OCI-LY1 (cell line): ENCODE measurements at regions not wholly inside any gene's neighbourhood (a gene's known extent, or its start where the extent isn't known, plus 50 kb on each side); places are given as distances from the start of the nearest gene placed in this dataset.

ENCODE experiments used
- H2AFZ ChIP-seq: fragments of 200-600 bp; sonication (generic), shearing (Covaris generic); 2 replicates; pipeline ENCODE4 v1.6.0; 2014; ENCODE audit warnings: antibody characterized with exemption, mild to moderate bottlenecking, low read length
- H3F3A ChIP-seq: fragments of 200-600 bp; sonication (generic), shearing (Covaris generic); 2 replicates; pipeline ENCODE4 v1.6.0; 2014; ENCODE audit warnings: mild to moderate bottlenecking, antibody characterized with exemption, low read length, moderate library complexity; ENCODE audit not compliant: insufficient read depth
- H3K27ac ChIP-seq: fragments of 200-600 bp; sonication (generic); 2 replicates; pipeline ENCODE4 v1.5.1; 2014; ENCODE audit warnings: low read length, mixed run types, mild to moderate bottlenecking, low read depth; ENCODE audit not compliant: poor library complexity, severe bottlenecking
- H3K27me3 ChIP-seq: fragments of 200-600 bp; sonication (generic); 2 replicates; pipeline ENCODE4 v1.6.0; 2014; ENCODE audit warnings: antibody characterized with exemption, mild to moderate bottlenecking, low read length, moderate library complexity; ENCODE audit not compliant: insufficient read depth
- H3K36me3 ChIP-seq: fragments of 200-600 bp; sonication (generic); 2 replicates; pipeline ENCODE4 v1.6.1; 2014; ENCODE audit warnings: mild to moderate bottlenecking, antibody characterized with exemption, low read length, moderate library complexity, mixed read lengths; ENCODE audit not compliant: insufficient read depth
- H3K4me1 ChIP-seq: fragments of 200-600 bp; sonication (generic); 2 replicates; pipeline ENCODE4 v1.5.1; 2014; ENCODE audit warnings: mild to moderate bottlenecking, low read length, moderate library complexity; ENCODE audit not compliant: insufficient read depth, severe bottlenecking
- H3K4me2 ChIP-seq: fragments of 200-600 bp; sonication (generic), shearing (Covaris generic); 2 replicates; pipeline ENCODE4 v1.6.1; 2014; ENCODE audit warnings: low read length
- H3K4me3 ChIP-seq: fragments of 200-600 bp; sonication (generic); 2 replicates; pipeline ENCODE4 v1.5.1; 2014; ENCODE audit warnings: low read length, low read depth, mild to moderate bottlenecking, mixed read lengths; ENCODE audit not compliant: poor library complexity, severe bottlenecking
- H3K79me2 ChIP-seq: fragments of 200-600 bp; shearing (Covaris generic); 2 replicates; pipeline ENCODE4 v1.6.1; 2016; ENCODE audit warnings: mixed run types, low read length, mixed read lengths; ENCODE audit not compliant: insufficient read depth
- H3K9ac ChIP-seq: fragments of 200-600 bp; sonication (generic), shearing (Covaris generic); 2 replicates; pipeline ENCODE4 v1.6.1; 2014; ENCODE audit warnings: mild to moderate bottlenecking, low read length, mixed read lengths
- H3K9me2 ChIP-seq: fragments of 200-600 bp; sonication (generic), shearing (Covaris generic); 2 replicates; pipeline ENCODE4 v1.6.1; 2014; ENCODE audit warnings: low read depth, mild to moderate bottlenecking, low read length, mixed read lengths
- H3K9me3 ChIP-seq: fragments of 200-600 bp; shearing (Covaris generic); 2 replicates; pipeline ENCODE4 v1.6.1; 2014; ENCODE audit warnings: low read length, mixed read lengths
- H4K20me1 ChIP-seq: fragments of 200-600 bp; sonication (generic), shearing (Covaris generic); 2 replicates; pipeline ENCODE4 v1.6.0; 2016; ENCODE audit warnings: mild to moderate bottlenecking, low read length; ENCODE audit not compliant: insufficient read depth
- EZH2 ChIP-seq: fragments of 200-600 bp; sonication (generic), shearing (Covaris generic); IDR thresholded peaks from 2 replicates; pipeline ENCODE4 v1.8.0; 2017; ENCODE audit warnings: borderline replicate concordance, mixed run types, mild to moderate bottlenecking, antibody characterized with exemption, low read length, moderate library complexity, mixed read lengths
- TF ChIP-seq, protein P1 (sequence below): fragments of 200-600 bp; sonication (generic), shearing (Covaris generic); IDR thresholded peaks from 2 replicates; pipeline ENCODE4 v1.5.1; 2017; ENCODE audit warnings: mild to moderate bottlenecking, antibody characterized with exemption, low read length, moderate library complexity, mixed read lengths

DNA sequence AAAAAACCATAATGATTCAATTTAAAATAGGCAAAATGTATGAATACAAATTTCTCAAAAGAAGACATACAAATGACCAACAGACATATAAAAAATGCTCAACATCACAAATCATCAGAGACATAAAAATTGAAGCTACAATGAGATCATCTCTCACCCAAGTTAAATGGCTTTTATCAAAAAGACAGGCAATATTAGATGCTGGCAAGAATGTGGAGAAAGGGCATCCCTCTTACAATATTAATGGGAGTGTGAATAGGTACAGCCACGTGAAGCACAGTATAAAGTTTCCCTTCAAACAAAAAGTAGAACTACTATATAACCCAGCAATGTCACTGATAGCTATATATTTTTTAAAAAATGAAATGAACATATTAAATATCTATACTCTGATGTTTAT is 1481.7 kb downstream of the AMY1C start:
- no peak overlapping the region for H3K27ac ChIP-seq
- no peak overlapping the region for H3K4me2 ChIP-seq
- H4K20me1 ChIP-seq, result no peaks in the 10 kb centered on the region
- H3K27me3 ChIP-seq, result no peaks in the 10 kb centered on the region
- no peak overlapping the region for H3K9ac ChIP-seq
- no peak overlapping the region for H2AFZ ChIP-seq
- TF ChIP-seq EZH2, result no peak
- TF ChIP-seq, protein P1, sequence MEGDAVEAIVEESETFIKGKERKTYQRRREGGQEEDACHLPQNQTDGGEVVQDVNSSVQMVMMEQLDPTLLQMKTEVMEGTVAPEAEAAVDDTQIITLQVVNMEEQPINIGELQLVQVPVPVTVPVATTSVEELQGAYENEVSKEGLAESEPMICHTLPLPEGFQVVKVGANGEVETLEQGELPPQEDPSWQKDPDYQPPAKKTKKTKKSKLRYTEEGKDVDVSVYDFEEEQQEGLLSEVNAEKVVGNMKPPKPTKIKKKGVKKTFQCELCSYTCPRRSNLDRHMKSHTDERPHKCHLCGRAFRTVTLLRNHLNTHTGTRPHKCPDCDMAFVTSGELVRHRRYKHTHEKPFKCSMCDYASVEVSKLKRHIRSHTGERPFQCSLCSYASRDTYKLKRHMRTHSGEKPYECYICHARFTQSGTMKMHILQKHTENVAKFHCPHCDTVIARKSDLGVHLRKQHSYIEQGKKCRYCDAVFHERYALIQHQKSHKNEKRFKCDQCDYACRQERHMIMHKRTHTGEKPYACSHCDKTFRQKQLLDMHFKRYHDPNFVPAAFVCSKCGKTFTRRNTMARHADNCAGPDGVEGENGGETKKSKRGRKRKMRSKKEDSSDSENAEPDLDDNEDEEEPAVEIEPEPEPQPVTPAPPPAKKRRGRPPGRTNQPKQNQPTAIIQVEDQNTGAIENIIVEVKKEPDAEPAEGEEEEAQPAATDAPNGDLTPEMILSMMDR, result no peak
- no peaks in the 10 kb centered on the region for H3K9me3 ChIP-seq
- H3K9me2 ChIP-seq, result no peaks in the 10 kb centered on the region
- no peak overlapping the region for H3K4me3 ChIP-seq
- H3F3A ChIP-seq, result no peaks in the 10 kb centered on the region
- no peaks in the 10 kb centered on the region for H3K79me2 ChIP-seq
- no peaks in the 10 kb centered on the region for H3K36me3 ChIP-seq
- no peaks in the 10 kb centered on the region for H3K4me1 ChIP-seq

DNA sequence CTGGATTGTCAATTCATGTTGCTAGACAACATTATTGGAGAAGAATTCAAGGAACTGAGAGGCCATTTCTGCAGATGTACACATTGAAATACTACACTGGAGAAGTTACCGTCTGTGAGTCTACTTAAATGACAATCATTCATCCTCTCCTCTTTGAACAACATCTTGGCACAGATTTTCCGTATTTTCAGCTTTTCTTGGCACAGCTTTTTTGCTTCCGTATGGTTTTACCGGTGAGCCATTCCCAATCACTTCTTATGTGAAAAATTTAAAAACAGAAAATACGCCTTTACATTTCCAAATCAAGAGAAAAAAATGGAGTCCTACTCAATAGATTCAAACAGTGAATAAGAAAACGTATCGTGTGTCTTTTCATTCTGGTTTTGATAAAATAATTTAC is 1493.7 kb downstream of the AMY1C start:
- TF ChIP-seq EZH2, result no peak
- TF ChIP-seq, protein P1, result no peak
- no peak overlapping the region for H3K9ac ChIP-seq
- peak overlapping the region; percentile 22; the same call in 1 of the 2 replicates for H3K4me2 ChIP-seq
- 0 out of 2 replicates have a peak overlapping the region, but pooled peaks have one; percentile 41 for H2AFZ ChIP-seq
- H3K36me3 ChIP-seq, result no peaks in the 10 kb centered on the region
- H3K9me3 ChIP-seq, result no peaks in the 10 kb centered on the region
- H3K4me3 ChIP-seq, result no peak overlapping the region
- H3K4me1 ChIP-seq, result peaks cover 8% of the 10 kb centered on the region
- H3K9me2 ChIP-seq, result no peaks in the 10 kb centered on the region
- no peaks in the 10 kb centered on the region for H3K27me3 ChIP-seq
- no peaks in the 10 kb centered on the region for H3K79me2 ChIP-seq
- no peaks in the 10 kb centered on the region for H3F3A ChIP-seq
- no peak overlapping the region for H3K27ac ChIP-seq
- no peaks in the 10 kb centered on the region for H4K20me1 ChIP-seq

GRCh38 chr1:105243969-105244368 is 1494.3 kb downstream of the AMY1C start:
- Histone ChIP-seq H3K4me1 (peaks cover 8% of the 10 kb centered on the region), H2AFZ (0 out of 2 replicates have a peak overlapping the region, but pooled peaks have one; percentile 41), H3K79me2 (no peaks in the 10 kb centered on the region), H3F3A (no peaks in the 10 kb centered on the region), H3K9me2 (no peaks in the 10 kb centered on the region), H3K4me2 (peak overlapping the region; percentile 22; the same call in 1 of the 2 replicates), H3K27me3 (no peaks in the 10 kb centered on the region), H4K20me1 (no peaks in the 10 kb centered on the region), H3K27ac (no peak overlapping the region), H3K9ac (no peak overlapping the region), H3K4me3 (no peak overlapping the region), H3K36me3 (no peaks in the 10 kb centered on the region), H3K9me3 (no peaks in the 10 kb centered on the region)
- TF ChIP-seq EZH2, result no peak
- TF ChIP-seq, protein P1, result no peak
